Sigmoid colon (tissue), 3 donors: ENCODE measurements at regions not wholly inside any gene's neighbourhood (a gene's known extent, or its start where the extent isn't known, plus 50 kb on each side); places are given as distances from the start of the nearest gene placed in this dataset.
"Not testable (repeated sequence)": the region's sequence is repeated elsewhere in the genome, so short reads cannot be mapped to it uniquely, and the experiment has no call there.

Experiments used
- CTCF ChIP-seq, 4 experiments: fragments of 450-650 bp in 3 of 4; fragments of 200-600 bp in 1 of 4; IDR thresholded peaks; one replicate each; pipeline ENCODE4 v1.5.1; 2016 to 2019; ENCODE audit warnings: antibody characterized with exemption in 4 of 4, mild to moderate bottlenecking in 3 of 4, moderate library complexity in 2 of 4
- POLR2A ChIP-seq, 2 donors: fragments of 450-650 bp; IDR thresholded peaks; one replicate each; pipeline ENCODE4 v1.6.1; 2016; ENCODE audit warnings: antibody characterized with exemption in 2 of 2, mild to moderate bottlenecking in 2 of 2, moderate library complexity in 2 of 2

- not testable (repeated sequence) for TF ChIP-seq POLR2A, CTCF (IDR thresholded peaks at IDR 0.05)
Observed at GRCh38 chr1:221587013-221587412, 154.9 kb downstream of the DUSP10 start.
